A673 (cell line): ENCODE measurements at regions not wholly inside any gene's neighbourhood (a gene's known extent, or its start where the extent isn't known, plus 50 kb on each side); places are given as distances from the start of the nearest gene placed in this dataset.

Experiments
- BruUV-seq: library from RNA; stranded (reverse); fragments of 400-500 nt; replicated peaks from 2 replicates; lab custom pipeline; 2021; lab: Mats Ljungman, UMichigan
- CTCF ChIA-PET: fragments of 300-600 bp; sonication (Branson Sonifier 250); formaldehyde crosslinking; loops from one replicate; lab custom pipeline; 2022; ENCODE audit warnings: antibody characterized with exemption; lab: Charles Lee
- POLR2A ChIA-PET: fragments of 300-600 bp; sonication (Branson Sonifier 250); formaldehyde crosslinking; loops from one replicate; lab custom pipeline; 2022; ENCODE audit warnings: antibody characterized with exemption; ENCODE audit not compliant: low non-redundant PET; lab: Charles Lee
- DNase-seq: peaks from one replicate; pipeline ENCODE4 v3.0.0-alpha.2; 2015; ENCODE audit warnings: low spot score
- H3K27ac ChIP-seq: fragments of 200-600 bp; sonication (generic); 2 replicates; pipeline ENCODE4 v1.5.1; 2016; ENCODE audit warnings: mixed run types, low read depth, mild to moderate bottlenecking, mixed read lengths, antibody characterized with exemption, low read length; ENCODE audit not compliant: poor library complexity, severe bottlenecking
- H3K27me3 ChIP-seq: fragments of 200-600 bp; sonication (generic); replicated peaks from 2 replicates; pipeline ENCODE4 v1.6.1; 2017; ENCODE audit warnings: mixed run types, low read depth, mild to moderate bottlenecking, mixed read lengths, antibody characterized with exemption, low read length; ENCODE audit not compliant: insufficient read depth, poor library complexity
- H3K36me3 ChIP-seq: fragments of 200-600 bp; sonication (generic); 2 replicates; pipeline ENCODE4 v1.6.1; 2016; ENCODE audit warnings: mixed run types, mild to moderate bottlenecking, mixed read lengths, antibody characterized with exemption, low read length; ENCODE audit not compliant: insufficient read depth, poor library complexity, severe bottlenecking
- H3K4me1 ChIP-seq: fragments of 200-600 bp; sonication (generic); 2 replicates; pipeline ENCODE4 v1.6.1; 2017; ENCODE audit warnings: mixed run types, mild to moderate bottlenecking, mixed read lengths, antibody characterized with exemption, low read length; ENCODE audit not compliant: insufficient read depth, poor library complexity, severe bottlenecking
- H3K4me3 ChIP-seq: fragments of 200-600 bp; sonication (generic); 2 replicates; pipeline ENCODE4 v1.5.1; 2016; ENCODE audit warnings: low read depth, mixed run types, mild to moderate bottlenecking, mixed read lengths, low read length; ENCODE audit not compliant: poor library complexity, severe bottlenecking
- H3K9me3 ChIP-seq: fragments of 200-600 bp; sonication (generic); 2 replicates; pipeline ENCODE4 v1.6.1; 2016; ENCODE audit warnings: mixed run types, low read depth, mild to moderate bottlenecking, mixed read lengths, antibody characterized with exemption, low read length; ENCODE audit not compliant: poor library complexity, severe bottlenecking
- EZH2 ChIP-seq: fragments of 200-600 bp; sonication (generic); IDR thresholded peaks from 2 replicates; pipeline ENCODE4 v1.6.1; 2017; ENCODE audit warnings: borderline replicate concordance, low read depth, mild to moderate bottlenecking, mixed read lengths, antibody characterized with exemption, low read length; ENCODE audit not compliant: poor library complexity, severe bottlenecking
- intact Hi-C: fragments of 100-400 bp; cut with micrococcal nuclease; formaldehyde crosslinking; loops from one replicate; pipeline ENCODE4 v1.10.0; 2022; ENCODE audit not compliant: unreplicated experiment
- TF ChIP-seq, protein P1 (sequence below): fragments of 300-800, 200-600 bp; sonication (generic); conservative IDR thresholded peaks from 2 replicates; pipeline ENCODE4 v1.5.1; 2017; ENCODE audit warnings: low read depth, mild to moderate bottlenecking, antibody characterized with exemption, low read length, moderate library complexity, mixed read lengths

DNA sequence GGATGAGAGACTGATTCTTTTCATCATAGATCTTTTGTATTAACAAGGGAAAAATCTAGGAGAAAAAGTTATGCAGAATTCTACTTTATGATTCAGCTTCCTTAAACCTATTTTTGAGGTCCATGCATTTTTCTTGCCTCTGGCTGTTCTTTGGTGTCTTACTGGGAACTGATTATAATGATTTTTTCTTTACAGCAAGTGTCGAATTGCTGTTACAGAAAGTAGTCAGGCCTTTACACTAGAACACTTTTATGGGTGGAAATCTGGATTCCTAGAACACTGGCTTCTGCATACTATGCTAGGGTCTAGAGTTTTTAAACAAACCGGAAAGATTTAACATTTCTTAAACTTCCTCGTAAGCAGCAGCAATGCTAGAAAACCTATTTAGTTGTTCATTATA lies 302.6 kb downstream of the NUP35 start:
- no peaks in the 10 kb centered on the region for H3K27me3 ChIP-seq
- no peak for DNase-seq
- ChIA-PET CTCF (no interaction called here), POLR2A (no interaction called here)
- H3K36me3 ChIP-seq: no peaks in the 10 kb centered on the region
- H3K27ac ChIP-seq: no peak overlapping the region
- no peak for TF ChIP-seq EZH2
- TF ChIP-seq, protein P1, sequence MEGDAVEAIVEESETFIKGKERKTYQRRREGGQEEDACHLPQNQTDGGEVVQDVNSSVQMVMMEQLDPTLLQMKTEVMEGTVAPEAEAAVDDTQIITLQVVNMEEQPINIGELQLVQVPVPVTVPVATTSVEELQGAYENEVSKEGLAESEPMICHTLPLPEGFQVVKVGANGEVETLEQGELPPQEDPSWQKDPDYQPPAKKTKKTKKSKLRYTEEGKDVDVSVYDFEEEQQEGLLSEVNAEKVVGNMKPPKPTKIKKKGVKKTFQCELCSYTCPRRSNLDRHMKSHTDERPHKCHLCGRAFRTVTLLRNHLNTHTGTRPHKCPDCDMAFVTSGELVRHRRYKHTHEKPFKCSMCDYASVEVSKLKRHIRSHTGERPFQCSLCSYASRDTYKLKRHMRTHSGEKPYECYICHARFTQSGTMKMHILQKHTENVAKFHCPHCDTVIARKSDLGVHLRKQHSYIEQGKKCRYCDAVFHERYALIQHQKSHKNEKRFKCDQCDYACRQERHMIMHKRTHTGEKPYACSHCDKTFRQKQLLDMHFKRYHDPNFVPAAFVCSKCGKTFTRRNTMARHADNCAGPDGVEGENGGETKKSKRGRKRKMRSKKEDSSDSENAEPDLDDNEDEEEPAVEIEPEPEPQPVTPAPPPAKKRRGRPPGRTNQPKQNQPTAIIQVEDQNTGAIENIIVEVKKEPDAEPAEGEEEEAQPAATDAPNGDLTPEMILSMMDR: no peak
- H3K9me3 ChIP-seq: no peaks in the 10 kb centered on the region
- intact Hi-C loops: no loop called here
- H3K4me3 ChIP-seq: no peak overlapping the region
- no peaks in the 10 kb centered on the region for H3K4me1 ChIP-seq
- BruUV-seq: no TSS peak

DNA sequence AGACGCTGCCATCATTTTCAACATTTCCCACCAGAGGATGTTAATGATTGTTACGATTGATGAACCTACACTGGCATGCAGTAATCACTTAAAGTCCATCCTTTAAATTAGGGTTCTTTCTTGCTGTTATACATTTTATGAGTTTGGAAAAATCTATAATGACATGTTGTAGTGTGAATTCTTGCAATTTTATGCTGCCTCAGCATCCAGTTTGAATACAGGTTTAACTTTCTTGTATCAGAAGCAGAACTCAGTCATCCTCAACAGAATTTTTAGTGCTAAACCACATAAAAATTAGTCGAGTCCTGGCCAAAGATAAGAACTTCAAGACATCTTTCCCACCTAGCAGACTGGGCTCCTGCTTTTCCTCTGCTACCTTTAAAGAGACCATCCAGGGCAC lies 303.3 kb downstream of the NUP35 start:
- ChIA-PET POLR2A (no interaction called here), CTCF (no interaction called here)
- no peak for TF ChIP-seq EZH2
- TF ChIP-seq, protein P1: no peak
- intact Hi-C loops: no loop called here
- BruUV-seq: no TSS peak
- Histone ChIP-seq H3K4me3 (no peak overlapping the region), H3K9me3 (no peaks in the 10 kb centered on the region), H3K27me3 (no peaks in the 10 kb centered on the region), H3K4me1 (no peaks in the 10 kb centered on the region), H3K27ac (no peak overlapping the region), H3K36me3 (no peaks in the 10 kb centered on the region)
- DNase-seq: no peak

- Histone ChIP-seq H3K27ac (no peak overlapping the region), H3K27me3 (no peaks in the 10 kb centered on the region), H3K4me1 (no peaks in the 10 kb centered on the region), H3K36me3 (no peaks in the 10 kb centered on the region), H3K4me3 (no peak overlapping the region), H3K9me3 (no peaks in the 10 kb centered on the region)
- TF ChIP-seq EZH2: no peak
- TF ChIP-seq, protein P1: no peak
- DNase-seq: no peak
- ChIA-PET POLR2A (no interaction called here), CTCF (no interaction called here)
- intact Hi-C loops: no loop called here
- no TSS peak for BruUV-seq
Measured at GRCh38 chr2:183428881-183429280, 304.6 kb downstream of the NUP35 start.
